ENCODE measurements at regions not wholly inside any gene's neighbourhood (a gene's known extent, or its start where the extent isn't known, plus 50 kb on each side); places are given as distances from the start of the nearest gene placed in this dataset.
A peak's percentile ranks its signal among the peaks of the same experiment; 100 is the strongest.
"Not testable (repeated sequence)": the region's sequence is repeated elsewhere in the genome, so short reads cannot be mapped to it uniquely, and the experiment has no call there.

- DNase-seq, result no peak
These were observed 51.5 kb upstream of the PHF21B start for GRCh38 chr22:45061332-45061731.

- no peak for DNase-seq
These were observed 54.8 kb upstream of the PHF21B start for GRCh38 chr22:45064313-45065278.

- DNase-seq, result no peak
These were observed 55.9 kb upstream of the PHF21B start for GRCh38 chr22:45065726-45066125.

GRCh38 chr22:45067731-45068130, 57.9 kb upstream of the PHF21B start:
- DNase-seq, result no peak

GRCh38 chr22:45069925-45070324, 60.1 kb upstream of the PHF21B start:
- no peak for DNase-seq

- DNase-seq, result no peak
These were observed 61.8 kb upstream of the PHF21B start for GRCh38 chr22:45071618-45072017.

- DNase-seq, result no peak
These were observed 62.6 kb upstream of the PHF21B start for GRCh38 chr22:45072322-45072903.

GRCh38 chr22:45073064-45073463, 63.3 kb upstream of the PHF21B start:
- peak; percentile 37 for DNase-seq

- peak; percentile 18 for DNase-seq
These were observed 67.5 kb upstream of the PHF21B start for GRCh38 chr22:45077286-45077685.

- DNase-seq, result no peak
These were observed 68.1 kb upstream of the PHF21B start for GRCh38 chr22:45077826-45078334.

GRCh38 chr22:45082795-45083194, 73.0 kb upstream of the PHF21B start:
- no peak for DNase-seq

GRCh38 chr22:45083659-45084305, 74.0 kb upstream of the PHF21B start:
- DNase-seq, result peak; percentile 83

GRCh38 chr22:45084400-45084920, 74.7 kb upstream of the PHF21B start:
- DNase-seq, result no peak

- no peak for DNase-seq
These were observed 75.9 kb upstream of the NUP50 start for GRCh38 chr22:45087802-45088201.

- no peak for DNase-seq
These were observed 75.1 kb upstream of the NUP50 start for GRCh38 chr22:45088576-45088975.

GRCh38 chr22:45090497-45090910, 73.2 kb upstream of the NUP50 start:
- no peak for DNase-seq

GRCh38 chr22:45091254-45091854, 72.4 kb upstream of the NUP50 start:
- DNase-seq, result no peak

GRCh38 chr22:45091875-45092274, 71.8 kb upstream of the NUP50 start:
- DNase-seq, result not testable (repeated sequence)

- DNase-seq, result no peak
These were observed 71.1 kb upstream of the NUP50 start for GRCh38 chr22:45092644-45093043.

- DNase-seq, result no peak
These were observed 70.1 kb upstream of the NUP50 start for GRCh38 chr22:45093609-45094008.

GRCh38 chr22:45094081-45094720, 69.5 kb upstream of the NUP50 start:
- no peak for DNase-seq

- no peak for DNase-seq
These were observed 68.9 kb upstream of the NUP50 start for GRCh38 chr22:45094825-45095224.
